Inflammatory macrophage treated with lipopolysaccharide for 1 hour (primary cell): ENCODE measurements at regions not wholly inside any gene's neighbourhood (a gene's known extent, or its start where the extent isn't known, plus 50 kb on each side); places are given as distances from the start of the nearest gene placed in this dataset.
"Not testable (repeated sequence)": the region's sequence is repeated elsewhere in the genome, so short reads cannot be mapped to it uniquely, and the experiment has no call there.

ENCODE experiments used
- DNase-seq, 2 donors: peaks; one replicate each; pipeline ENCODE4 v3.0.0-alpha.2; 2020 to 2022

DNA sequence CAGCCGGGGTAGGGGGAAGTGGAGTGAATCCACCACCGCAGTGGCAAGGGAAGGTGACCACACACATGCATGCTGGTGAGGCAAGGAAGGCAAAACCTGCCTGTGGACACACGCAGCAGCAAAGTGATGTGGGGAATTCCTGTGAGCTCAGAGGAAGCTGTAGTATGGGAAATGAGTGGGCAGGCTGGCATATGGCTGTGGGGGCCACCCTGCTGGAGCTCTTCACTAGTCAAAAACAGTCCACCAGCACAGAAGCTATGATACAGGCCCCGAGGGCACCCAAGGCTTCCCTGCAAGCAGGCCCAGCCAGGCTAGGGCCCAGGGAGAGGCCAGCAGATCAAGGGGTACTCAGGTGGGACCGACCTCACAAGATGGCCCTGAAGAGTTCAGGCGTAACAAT, 239.1 kb downstream of the CHM start:
- peak in 1 of 2 donors; percentile 2 for DNase-seq

DNA sequence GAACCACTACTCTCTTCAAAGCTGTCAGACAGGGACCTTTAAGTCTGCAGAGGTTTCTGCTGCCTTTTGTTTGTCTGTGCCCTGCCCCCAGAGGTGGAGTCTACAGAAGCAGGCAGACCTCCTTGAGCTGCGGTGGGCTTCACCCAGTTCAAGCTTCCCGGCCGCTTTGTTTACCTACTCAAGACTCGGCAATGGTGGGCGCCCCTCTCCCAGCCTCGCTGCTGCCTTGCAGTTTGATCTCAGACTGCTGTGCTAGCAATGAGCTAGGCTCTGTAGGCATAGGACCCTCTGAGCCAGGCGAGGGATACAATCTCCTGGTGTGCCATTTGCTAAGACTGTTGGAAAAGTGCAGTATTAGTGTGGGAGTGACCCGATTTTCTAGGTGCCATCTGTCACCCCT, 275.0 kb downstream of the CHM start:
- DNase-seq, result not testable (repeated sequence)

DNA sequence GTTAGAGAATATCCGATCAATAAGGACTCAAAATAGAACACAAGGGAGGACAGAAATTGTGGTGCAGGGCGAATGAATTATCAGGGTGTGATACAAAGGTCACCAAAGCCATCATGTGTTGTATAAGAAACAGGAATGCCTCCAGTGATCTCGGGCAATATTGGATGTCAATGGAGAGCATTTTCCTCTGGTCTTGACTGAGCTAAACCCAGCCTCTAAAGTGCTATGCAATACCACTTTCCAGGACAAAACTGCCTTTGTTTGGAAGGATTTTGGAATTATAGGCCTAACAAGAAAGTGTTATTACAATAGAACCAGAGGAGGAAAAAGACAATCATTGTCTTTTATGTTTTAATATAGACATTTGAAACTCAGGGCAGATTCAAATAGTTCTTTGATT, 281.7 kb downstream of the CHM start:
- no peak for DNase-seq

DNA sequence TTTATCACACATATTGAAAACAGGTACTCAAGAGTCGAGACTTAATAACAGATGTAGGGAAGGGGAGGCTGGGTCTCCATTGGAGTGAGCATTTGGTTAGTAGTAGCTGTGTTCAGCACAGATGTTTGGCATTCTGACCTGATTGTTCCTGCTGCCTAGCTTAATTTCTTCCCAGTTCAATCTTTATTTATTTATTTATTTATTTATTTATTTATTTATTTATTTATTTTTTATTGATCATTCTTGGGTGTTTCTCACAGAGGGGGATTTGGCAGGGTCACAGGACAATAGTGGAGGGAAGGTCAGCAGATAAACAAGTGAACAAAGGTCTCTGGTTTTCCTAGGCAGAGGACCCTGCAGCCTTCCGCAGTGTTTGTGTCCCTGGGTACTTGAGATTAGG, 324.3 kb downstream of the CHM start:
- DNase-seq, result not testable (repeated sequence)

DNA sequence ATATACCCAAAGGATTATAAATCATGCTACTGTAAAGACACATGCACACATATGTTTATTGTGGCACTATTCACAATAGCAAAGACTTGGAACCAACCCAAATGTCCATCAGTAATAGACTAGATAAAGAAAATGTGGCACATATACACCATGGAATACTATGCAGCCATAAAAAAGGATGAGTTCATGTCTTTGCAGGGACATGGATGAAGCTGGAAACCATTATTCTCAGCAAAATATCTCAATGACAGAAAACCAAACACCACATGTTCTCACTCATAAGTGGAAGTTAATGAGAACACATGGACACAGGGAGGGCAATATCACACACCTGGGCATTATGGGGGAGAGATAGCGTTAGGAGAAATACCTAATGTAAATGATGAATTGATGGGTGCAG, 323.8 kb upstream of the POF1B start:
- not testable (repeated sequence) for DNase-seq

DNA sequence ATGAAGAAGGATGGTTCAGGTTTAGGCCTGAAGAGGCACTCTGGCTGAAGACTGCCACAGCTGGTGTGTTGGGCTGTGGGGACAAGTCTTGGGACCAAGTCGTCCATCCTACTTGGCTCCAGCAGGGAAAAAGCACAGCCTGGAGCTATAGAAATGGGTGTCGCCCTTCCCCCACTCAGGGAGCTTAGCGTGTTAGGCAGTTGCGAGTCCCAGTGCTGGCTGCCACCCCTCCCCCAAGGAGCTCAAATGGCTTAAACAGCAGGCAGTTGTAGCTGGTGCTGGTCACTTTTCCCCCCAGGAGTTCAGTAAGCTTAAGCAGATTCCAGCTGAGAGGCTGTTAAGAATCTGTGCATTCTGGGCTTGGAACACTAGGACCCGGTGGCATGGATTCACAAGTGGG, 319.5 kb upstream of the POF1B start:
- DNase-seq, result no peak

DNA sequence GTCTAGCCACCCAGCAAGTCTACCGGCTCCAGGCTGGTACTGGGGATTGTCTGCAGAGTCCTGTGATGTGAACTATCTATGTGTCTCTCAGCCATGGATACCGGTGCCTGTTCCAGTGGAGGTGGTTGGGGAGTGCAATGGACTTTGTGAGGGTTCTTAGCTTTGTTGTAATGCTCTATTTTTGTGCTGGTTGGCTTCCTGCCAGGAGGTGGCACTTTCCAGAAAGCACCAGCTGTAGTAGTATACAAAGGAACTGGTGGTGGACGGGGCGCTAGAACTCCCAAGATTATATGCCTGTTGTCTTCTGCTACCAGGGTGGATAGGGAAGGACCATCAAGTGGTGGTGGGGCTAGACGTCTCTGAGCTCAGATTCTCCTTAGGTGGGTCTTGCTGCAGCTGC, 306.4 kb upstream of the POF1B start:
- DNase-seq, result no peak

DNA sequence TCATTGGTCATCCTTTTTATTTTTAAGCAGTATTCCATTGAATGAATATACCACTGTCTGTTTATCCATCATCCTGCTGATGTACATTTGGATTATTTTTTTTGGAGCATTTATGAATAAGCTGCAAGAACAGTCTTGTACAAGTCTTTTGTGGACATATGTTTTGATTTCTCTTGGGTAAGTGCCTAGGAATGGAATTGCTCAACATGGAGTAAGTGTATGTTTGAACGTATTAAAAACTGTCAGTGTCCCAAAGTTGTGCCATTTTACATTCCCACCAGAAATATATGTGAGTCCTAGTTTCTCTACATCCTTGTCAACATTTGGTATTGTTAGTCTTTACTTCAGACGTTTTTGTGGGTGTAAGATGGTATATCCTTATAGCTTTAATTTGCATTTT, 287.0 kb upstream of the POF1B start:
- DNase-seq, result no peak

DNA sequence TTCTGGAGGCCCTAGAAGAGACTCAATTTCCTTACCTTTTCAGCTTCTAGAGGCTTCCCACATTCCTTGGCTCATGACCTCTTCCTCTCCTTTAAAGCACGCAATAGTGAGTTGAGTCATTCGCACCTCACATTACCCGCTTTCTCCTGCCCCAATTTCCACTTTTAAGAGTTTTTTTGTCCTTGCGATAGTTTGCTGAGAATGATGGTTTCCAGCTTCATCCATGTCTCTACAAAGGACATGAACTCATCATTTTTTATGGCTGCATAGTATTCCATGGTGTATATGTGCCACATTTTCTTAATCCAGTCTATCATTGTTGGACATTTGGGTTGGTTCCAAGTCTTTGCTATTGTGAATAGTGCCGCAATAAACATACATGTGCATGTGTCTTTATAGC, 284.5 kb upstream of the POF1B start:
- not testable (repeated sequence) for DNase-seq

DNA sequence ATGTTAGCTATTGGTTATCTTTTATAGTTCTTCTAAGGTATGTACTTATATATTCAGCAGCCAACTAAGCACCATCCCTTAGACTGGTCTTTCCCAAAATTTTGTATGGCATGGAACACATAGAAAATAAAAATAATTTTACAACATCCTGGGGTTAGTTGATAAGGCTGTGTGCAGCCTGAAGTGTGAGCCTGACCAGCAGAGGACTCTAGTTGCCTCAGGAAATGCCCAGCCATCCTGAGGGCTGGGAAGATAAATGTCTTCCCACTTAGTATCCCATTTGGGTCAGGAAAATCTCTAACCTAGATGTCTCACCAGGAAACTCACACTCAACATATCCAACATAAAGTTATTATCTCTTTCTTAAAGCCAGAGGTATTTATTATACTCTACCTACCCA, 251.4 kb upstream of the POF1B start:
- DNase-seq, result no peak

DNA sequence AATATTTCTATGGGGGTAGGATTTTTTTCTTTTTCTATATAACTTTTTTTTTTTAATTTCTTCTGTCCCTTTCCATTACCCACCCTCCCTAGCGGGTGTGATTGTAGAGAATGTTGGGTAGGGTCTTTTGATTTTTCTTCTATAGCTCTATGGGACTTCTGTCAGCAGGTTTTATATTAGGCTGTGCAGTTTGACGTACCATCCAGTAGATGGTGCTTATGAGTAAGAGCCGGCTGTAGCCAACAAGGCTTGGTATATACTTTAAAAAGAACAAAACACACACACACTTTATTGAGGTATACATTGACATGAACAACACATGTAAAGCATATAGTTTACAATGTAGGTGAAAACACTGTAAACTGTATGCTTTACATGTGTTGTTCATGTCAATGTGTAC, 247.9 kb upstream of the POF1B start:
- DNase-seq, result peak in 1 of 2 donors; percentile 1

DNA sequence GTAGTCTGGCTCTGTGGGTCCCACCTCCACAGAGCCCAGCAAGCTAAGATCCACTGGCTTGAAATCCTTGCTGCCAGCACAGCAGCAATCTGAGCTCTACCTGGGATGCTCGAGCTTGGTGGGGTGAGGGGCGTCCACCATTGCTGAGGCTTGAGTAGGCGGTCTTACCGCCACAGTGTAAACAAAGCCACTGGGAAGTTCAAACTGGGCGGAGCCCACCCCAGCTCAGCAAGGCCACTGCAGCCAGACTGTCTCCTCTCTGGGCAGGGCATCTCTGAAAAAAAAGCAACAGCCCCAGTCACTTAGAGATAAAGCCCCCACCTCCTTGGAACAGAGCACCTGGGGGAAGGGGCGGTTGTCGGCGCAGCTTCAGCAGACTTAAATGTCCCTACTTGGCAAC, 243.2 kb upstream of the POF1B start:
- no peak for DNase-seq

DNA sequence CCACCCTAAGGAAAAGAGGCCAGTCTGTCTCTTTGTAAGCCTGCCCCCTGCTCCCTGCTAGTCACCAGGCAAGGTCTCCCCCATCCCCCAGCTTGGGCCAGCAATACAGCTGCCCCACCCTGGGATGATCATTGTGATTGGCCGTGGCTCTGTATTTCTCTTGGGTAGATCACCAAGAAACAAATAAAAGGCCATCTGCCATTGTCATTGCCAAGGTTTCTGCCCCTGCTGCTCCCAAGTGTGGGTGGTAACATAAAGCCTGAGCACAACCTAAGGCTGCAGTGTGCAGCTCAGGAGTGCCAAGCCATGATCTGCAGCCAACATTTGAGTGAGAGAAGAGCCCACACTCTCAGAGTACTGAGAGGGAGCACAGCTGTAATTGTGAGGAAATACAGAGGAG, 241.0 kb upstream of the POF1B start:
- DNase-seq, result no peak

DNA sequence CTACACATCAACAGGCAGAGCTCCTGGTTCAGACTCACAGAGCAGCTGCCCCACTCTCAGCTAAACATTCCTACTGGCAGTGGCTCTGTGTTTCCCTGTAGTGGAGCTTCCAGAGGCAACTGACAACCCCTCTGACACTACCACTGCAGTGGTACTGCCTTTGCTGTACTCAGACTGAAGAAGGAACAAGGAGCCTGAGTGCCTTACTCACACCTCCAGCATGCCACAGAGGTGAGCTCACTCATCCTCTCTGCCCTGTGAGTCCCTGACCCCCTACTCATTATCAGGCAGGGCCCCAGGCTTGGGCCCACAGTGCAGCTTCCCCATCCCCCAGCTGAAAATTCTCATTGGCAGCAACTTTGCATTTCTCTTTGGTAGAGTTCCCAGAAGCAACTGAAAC, 240.5 kb upstream of the POF1B start:
- DNase-seq, result no peak

DNA sequence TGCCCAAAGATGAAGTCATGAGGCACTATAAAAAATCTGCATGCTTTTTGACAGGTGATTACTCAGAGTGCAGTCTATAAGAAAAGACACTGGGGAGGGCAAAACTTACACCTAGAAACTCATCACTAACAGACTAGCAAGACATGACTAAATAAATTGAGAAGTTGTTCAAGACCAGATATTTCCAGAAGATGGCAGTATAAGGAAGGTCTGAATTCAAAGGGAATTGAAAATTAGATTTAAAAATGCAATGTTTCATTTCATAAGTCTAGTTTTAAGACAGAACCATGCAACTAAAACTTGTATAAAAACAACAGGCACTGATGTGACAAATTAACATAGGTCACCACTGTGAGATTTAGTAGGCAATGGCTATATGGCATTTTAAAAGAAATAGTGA, 232.5 kb upstream of the POF1B start:
- DNase-seq, result peak in 1 of 2 donors; percentile 3

DNA sequence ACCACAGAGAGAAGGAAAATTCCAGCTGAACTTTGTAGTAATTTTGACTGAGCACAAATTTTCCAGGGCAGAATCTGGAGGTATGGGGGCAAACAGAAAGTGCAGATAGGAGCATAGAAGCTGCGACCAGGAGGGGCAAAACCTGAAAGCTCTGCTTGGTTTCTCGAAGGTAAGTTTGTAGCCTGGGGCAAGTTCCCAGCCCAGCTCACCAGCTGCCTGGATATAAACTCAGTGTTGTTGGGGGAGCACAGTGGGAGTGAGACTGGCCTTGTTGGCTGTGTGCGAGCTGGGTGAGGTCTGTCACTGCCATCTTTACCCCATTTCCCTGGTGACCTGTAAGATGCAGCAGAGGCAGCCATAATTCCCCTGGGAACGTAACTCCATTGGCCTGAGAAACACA, 213.5 kb upstream of the POF1B start:
- no peak for DNase-seq

DNA sequence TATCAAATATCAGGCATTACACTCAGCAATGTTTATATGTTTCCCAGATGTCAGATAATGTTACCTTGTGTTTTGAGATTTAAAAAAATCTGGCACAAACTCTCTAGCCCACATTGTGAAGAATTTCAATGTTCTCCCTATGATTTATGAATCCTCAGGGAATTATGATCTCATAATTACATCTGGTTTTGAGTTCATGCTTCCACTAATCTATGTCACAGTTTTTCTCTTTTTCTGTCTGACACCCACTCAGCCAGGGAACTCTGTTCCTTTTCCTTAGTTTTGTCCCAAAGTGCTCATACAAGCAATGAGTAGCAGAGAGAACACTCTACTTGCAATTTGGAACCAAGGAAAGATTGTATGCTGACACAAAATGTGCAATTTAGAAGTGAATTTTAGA, 212.1 kb upstream of the POF1B start:
- no peak for DNase-seq

DNA sequence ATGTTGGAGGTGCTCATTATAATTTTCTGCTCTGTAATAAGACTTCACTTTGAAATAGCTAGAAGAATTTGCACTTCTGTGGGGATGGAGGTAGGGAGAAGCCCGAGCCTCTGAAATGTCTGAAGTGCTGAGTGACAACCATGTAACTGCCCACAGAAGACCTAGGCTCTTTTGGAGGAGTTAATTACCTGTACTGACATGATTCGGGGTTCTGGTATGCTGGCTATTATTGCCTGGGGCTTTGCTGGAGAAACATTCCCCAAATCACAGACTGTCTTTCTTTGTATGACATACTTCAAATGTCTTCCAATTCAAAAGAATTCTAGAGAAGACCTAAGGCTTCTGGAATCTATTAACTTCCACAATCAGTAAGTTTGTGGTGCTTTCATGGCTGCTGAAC, 211.2 kb upstream of the POF1B start:
- DNase-seq, result no peak

DNA sequence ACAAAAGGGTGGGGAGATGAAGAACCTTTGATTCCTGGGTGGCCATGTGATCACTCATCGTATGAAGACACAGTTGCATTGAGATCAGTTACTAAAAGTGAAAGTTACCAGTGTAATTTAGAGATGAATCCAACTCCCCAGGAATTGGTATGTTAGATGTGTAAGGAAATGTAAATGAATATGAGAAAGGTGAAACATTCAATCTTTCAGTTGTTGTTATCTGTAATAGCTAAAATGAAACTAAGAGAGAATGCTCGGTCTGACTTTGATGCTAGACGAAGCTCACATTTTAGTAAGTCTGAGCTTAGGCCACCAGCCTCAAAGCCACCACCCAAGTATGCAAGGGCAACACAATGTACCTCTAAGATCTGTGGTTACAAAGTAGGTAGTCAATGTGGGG, 194.3 kb upstream of the POF1B start:
- no peak for DNase-seq

DNA sequence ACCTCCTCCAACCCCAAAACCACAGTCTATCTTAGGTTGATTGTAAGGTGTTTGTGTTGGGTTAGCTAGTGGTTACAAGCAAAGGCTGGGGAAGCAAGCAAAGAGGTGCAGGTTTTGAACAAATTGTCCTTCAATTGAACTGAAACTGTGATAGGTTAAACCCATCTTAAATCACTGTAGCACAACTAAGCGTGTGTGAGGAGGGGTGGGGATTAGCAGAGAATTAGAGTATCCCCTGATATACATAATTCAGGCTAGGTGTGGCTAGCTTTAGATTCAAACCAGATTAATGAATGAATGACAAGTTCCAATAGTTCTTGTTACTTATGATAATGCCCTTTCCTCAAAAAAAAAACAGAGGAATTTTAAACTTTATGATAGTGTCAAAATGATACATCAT, 191.0 kb upstream of the POF1B start:
- DNase-seq, result no peak

DNA sequence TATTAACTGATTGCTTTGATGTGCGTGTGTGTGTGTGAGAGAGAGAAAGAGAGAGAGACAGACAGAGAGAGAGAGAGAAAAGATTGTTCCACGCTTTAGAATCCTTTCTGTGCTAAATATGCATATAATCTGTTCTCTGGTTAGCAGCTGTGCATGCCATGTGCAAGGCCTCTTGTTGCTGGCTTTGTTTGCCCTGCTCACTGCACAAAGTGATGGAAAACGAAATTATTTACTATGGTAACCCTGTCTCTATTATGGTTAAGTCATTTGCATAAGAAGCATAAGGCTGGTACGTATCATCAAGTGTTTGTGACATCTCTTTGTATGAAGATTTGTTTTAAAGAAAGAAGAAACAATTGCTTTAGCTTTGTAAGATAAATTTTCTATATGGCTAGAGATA, 190.2 kb upstream of the POF1B start:
- DNase-seq, result no peak

DNA sequence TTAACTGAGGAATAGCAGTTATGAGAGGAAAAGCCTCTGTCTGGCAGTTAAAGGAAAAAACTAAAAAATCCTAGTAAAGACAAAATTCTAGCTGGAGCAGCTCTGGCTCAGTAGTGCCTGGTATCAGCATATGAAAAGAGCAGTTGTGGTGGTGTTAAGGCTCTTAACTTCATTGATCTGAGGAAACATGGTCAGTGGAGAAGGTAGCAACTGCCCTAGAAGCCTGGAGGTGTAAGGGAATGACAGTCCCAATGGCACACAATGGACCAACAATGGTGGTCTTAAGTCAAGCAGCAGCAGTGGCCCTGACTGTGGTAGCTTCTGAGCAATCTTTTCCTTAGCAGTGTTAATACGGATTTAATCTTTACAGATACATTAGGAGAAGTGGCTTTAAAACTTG, 189.6 kb upstream of the POF1B start:
- DNase-seq, result no peak

DNA sequence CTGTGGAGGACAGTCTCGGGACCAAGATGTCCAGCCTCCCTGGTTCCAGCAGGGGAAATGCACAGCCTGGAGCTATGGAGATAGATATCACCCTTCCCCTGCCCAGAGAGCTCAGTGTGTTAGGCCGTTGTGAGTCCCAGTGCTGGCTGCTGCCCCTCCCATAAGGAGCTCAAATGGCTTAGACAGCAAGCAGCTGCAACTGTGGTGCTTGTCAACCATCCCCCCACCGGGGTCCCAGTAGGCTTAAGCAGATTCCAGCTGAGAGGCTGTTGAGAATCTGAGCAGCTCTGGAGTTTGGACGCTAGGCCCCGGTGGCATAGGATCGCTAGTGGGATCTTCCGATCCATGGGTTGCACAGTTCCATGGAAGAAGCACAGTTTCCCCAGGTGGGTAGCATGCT, 181.8 kb upstream of the POF1B start:
- no peak for DNase-seq

DNA sequence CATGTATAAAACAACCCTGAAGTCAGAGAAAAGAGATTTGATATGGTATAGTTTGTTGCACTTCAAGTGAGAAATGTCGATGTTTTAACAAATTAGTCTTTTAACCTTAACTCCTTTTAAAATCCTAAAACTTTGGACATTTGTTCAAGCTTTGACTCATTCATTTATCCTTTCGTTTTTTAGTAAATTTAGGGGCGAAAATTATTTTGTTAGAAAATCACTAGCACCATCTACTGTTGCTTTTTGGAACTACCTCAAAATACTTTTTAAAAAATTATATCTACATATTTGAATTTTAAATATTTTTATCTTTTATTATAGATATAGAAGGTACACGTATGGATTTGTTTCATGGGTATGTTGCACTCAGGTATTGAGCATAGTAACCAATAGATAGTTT, 165.1 kb upstream of the POF1B start:
- DNase-seq, result peak in 1 of 2 donors; percentile 1

DNA sequence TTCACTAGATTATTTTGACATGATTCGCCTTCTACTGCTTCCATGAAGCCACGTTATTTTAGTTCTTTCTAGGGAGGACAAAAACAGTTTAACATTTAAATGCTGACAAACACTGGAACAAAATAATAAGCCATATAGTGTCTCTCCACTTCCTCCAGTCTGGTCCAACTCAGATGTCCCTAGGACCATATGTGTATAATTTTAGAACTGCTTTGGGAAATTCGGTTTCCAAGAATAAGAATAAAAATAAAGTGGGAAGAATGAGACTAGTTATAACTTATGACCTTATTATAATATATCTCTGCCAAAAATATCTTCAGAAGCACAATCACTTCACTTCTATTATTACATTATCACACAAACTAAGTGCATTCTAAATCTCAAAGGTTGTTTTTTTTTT, 164.4 kb upstream of the POF1B start:
- DNase-seq, result no peak

DNA sequence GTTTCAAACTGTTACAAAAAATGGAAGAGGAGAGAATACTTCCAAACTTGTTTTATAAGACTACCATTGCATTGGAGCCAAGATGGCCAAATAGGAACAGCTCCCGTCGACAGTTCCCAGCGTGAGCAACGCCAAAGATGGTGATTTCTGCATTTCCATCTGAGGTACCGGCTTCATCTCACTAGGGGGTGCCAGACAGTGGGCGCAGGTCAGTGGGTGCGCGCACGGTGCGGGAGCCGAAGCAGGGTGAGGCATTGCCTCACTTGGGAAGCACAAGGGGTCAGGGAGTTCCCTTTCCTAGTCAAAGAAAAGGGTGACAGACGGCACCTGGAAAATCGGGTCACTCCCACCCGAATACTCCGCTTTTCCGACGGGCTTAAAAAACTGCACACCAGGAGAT, 149.7 kb upstream of the POF1B start:
- not testable (repeated sequence) for DNase-seq
